IPS-NIHi11 (cell line): ENCODE measurements at regions not wholly inside any gene's neighbourhood (a gene's known extent, or its start where the extent isn't known, plus 50 kb on each side); places are given as distances from the start of the nearest gene placed in this dataset.
"Not testable (repeated sequence)": the region's sequence is repeated elsewhere in the genome, so short reads cannot be mapped to it uniquely, and the experiment has no call there.

ENCODE experiments used
- DNase-seq: peaks from one replicate; pipeline ENCODE4 v3.0.0; 2012; ENCODE audit warnings: mixed read lengths, low spot score

DNA sequence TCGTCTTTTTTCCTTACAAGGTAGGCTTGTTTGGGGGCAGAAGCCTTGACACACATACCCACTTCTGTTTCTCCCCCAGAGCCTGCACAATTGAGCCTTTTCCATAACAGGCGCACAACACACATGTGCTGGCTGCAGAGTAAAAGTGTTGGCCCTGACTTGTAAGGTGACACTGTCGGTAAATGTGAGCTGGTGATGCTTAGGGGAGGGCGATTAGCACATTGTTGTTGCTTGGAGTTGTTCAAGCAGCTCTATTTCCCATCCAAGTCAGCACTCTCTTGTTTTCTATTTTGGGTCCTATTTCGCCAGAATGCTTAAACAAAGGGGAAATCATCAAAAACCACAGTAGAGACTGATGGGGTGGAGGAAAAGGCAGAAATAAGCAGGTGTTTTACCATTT is 51.9 kb upstream of the PTPRJ start:
- no peak for DNase-seq

DNA sequence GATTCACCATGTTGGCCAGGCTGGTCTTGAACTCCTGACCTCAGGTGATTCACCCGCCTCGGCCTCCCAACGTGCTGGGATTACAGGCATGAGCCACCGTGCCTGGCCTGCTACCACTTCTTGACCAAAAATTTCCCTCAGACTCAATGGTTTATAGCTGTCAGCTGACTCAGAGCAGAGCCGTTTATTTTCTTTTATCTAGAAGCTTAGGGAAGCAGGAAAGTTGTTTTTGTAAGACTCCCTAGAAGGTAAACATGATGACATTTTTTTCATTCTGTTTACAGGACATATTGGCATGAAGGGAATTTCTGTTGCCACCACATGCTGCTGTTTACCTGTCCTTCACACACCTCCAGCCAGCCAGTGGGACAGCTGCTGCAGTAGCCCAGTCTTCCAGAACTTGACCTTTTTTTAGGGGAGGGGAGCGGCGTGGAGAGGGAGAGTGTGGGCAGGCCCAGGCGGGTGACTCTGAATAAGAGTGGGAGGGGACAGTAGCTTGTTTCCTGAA is 56.1 kb upstream of the PTPRJ start:
- no peak for DNase-seq

DNA sequence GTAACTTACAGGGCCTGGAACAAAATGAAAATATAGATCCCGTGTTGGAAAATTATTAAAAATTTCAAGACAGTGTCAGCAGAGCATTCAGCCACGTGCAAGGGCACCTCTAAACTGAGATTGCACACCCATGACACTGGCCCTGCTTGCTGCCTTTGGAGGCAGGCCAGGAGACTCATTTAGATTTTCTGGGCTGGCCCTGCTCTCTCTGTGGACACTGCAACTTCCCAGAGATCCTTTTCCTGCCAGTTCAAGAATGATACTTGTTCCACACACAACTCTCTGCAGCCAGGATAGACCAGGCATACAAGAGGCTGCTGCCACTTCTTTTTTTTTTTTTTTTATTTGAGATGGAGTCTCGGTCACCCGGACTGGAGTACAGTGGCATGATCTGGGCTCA is 56.7 kb upstream of the PTPRJ start:
- no peak for DNase-seq

DNA sequence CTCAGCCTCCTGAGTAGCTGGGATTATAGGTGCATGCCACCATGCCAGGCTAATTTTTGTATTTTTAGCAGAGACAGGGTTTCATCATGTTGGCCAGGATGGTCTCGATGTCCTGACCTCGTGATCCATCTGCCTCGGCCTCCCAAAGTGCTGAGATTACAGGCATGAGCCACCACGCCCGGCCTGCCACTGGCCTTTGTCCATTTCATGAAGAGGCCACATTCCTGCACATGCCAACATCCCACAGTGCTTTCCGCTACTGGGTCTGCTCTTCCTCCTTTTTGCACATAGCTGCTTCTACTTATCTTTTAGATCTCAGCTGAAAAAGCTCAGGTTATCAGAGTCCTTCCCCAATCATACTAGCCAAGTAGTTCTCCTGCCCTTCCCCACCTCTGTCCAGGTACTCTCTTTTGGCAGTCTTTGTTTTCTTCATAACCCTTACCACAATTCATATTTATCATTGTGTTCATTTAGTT is 59.2 kb upstream of the PTPRJ start:
- DNase-seq, result not testable (repeated sequence)

DNA sequence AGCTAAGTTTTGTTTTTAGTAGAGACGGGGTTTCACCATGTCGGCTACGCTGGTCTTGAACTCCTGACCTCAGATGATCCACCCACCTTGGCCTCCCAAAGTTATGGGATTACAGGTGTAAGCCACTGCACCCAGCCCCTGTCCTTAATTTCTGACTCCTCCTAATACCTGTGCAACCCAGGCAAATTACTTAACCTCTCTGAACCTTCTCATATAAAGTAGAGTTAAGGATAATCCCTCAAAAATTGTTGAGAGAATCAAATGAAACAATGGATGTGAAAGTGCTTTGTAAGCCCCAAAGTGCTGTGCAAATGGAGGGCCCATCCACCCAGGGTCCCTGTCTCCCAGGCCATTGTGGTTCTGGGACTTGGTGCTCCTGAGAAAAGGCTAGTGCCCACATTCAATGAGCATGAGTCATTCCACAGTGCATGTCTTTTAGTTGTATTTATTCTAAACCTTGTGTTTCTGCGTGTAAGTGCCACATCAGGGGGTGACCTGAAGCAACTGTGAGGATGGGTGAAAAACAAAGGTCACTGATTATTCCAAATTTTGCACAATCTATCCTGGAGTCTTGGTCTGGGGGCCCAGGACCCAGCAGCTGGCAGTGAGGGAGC is 61.4 kb upstream of the PTPRJ start:
- DNase-seq, result no peak

DNA sequence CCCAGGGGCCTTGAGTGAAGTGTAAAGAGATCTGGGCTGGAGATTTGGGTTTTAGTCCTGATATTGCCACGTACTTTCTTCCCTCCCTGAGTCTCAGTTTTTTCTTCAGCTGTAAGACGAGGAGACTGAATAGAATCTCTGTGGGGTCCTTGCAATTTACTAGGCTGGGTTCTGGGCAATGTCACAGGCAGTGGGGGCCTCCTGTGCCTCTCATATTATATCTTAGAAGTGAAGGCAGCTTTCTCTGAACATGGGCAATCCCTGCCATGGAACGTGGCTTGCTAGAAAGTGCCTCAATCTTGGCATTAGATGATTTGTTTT is 62.0 kb upstream of the PTPRJ start:
- DNase-seq, result no peak

DNA sequence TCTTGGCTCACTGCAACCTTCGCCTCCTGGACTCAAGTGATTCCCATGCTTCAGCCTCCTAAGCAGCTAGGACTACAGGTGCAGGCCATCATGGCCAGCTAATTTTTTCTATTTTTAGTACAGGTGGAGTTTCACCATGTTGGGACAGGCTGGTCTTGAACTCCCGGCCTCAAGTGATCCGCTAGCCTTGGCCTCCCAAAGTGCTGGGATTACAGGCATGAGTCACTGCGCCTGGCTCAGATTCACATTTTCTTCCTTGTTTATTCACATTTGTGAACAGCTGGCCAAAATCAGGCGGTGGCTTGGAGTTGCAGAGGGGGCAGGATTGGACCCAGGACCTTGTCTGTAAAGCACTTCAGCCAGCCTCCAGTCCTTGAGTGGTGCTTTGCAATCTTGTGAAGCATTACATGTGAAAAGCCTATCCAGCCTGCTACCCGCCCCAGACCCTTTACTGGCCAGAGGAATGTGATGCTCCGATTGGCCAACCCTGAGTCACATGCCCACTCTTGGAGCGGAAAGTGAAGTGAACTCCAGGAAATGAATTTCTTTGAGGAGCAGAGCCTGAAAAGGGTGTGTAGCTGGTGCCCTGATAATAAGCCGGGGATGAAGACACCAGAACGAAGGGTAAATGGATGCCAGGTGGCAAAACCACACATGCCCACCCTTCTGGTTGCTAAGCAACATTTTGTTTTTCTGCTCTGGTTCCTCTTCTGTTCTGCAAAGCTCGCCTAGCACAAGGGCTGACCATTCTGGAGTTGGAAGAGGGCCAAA is 62.6 kb upstream of the PTPRJ start:
- DNase-seq, result peak; percentile 80

DNA sequence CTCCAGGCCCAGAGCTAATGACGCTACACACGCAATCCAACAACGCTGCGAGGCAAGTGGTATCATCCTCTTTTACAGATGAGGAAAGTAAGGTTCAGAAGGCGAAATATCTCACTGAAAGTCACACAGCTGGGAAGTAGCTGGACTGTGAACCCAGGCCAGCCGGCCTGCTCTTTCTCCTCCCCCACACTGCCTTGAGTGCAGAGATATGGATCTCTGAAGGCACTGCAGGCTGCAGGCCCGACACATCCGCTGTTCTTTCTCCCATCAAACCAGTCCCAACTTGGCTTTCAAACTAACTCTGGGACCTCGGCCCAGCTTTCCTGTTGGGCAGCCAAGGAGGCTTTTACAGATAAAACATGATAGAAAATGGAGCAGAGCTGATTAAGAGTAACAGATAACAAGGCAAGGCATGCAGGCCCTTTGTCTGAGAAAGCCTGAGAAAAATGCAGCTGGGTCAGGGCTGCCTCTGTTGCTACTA is 64.0 kb upstream of the PTPRJ start:
- DNase-seq, result no peak

DNA sequence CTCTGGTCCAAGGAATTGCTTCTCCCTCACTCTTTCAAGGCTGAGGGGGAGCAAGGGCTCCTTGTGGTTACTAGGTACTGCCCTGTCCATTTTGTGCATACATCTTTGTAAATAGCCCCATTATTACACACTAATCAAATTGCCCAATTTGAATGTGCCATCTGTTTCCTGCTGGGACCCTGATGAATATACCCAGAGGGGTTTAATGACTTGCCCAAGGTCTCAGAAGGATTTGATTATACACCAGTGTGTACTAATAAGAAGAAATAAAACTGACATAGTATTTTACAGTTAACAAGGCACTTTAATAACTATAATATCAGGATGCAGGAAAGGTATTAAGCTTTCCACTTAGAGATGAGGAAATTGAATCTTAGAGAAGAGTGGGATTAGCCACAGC is 64.6 kb upstream of the PTPRJ start:
- DNase-seq, result no peak

DNA sequence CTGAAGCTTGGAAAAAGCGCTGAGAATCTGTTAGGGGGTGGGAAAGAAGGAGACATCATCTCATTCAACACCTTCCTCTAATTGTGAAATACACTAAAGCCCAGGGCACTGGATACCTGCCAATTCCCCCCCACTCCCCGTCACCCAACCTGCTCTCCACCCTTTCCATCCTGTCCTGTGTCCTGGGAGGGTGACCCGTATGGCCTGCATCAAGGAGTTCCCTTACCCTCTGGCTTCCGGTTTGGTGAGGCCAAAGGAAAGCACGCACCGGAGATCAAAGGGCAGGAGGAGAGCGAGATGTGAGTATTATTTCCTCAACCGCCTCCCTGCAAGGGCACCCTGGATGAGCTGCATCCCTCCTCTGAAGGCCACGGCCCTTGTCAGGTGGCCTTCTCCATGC is 65.0 kb upstream of the PTPRJ start:
- no peak for DNase-seq

DNA sequence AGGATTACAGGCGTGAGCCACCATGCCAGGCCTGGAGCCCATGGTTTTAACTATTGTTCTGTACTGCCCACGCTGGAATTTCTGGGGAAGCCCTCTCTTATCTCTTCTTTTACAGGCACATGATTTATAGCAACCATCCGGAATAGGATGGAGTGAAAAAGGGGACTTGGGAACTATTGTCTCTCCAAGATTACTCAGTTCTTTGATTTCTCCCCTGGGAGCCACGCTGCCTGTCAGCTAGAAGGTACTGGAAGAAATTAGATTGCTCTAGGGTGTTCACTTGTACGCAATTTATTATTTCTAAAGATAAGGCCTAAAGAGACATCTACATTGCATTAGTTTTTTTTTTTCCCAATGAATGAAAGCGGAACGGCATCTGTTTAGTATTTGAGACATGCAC is 65.6 kb upstream of the PTPRJ start:
- no peak for DNase-seq

DNA sequence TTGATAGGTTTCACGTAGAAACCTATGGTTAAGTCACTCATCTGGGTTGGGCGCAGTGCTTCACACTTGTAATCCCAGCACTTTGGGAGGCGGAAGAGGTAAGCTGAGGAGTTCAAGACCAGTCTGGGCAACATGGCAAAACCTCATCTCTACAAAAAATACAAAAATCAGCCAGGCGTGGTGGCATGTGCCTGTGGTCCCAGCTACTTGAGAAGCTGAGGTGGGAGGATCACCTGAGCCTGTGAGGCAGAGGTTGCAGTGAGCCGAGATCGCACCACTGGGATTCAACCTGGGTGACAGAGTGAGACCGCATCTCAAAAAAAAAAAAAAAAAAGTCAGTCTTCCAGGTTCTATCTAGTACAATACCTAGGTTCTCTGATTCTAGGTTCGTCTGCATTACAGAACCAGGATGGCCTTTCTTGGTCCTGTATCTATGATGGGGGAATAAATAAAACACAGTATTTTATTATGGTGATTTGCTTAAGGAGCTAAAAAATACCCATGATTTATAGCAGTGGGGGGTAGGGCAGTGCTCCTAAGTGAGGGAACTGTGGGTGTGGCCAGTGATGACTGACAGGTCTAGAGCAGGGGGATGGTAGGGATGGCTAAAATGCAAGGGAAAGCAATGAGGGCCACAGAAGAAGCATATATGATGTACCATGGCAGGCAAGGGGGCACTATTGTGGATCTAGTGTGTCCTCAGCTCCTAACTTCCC is 65.5 kb upstream of the NUP160 start:
- DNase-seq, result no peak

DNA sequence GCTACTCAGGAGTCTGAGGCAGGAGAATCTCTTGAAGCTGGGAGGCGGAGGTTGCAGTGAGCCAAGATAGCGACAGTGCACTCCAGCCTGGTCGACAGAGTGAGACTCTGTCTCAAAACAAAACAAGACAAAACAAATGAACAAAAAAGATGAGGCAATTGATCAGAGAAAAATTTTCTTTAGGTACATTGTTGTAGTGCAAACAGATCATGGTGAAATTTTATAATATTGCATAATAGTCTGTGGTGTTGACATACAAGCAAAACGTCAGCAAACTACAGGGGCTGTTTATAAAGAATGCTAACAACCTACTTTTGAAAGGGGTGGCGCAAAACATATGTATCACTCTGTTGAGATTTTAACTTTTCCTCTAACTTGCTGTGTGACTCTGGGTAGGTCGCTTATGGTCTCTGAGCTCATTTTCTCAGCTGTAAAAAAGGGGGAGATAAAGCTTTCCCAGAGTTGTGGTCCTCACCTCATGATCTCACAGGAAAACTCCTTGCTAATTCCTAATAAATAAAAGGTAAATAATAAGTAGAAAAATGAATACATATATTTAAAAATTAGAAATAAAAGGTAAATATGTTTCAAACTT is 64.8 kb upstream of the NUP160 start:
- DNase-seq, result no peak

DNA sequence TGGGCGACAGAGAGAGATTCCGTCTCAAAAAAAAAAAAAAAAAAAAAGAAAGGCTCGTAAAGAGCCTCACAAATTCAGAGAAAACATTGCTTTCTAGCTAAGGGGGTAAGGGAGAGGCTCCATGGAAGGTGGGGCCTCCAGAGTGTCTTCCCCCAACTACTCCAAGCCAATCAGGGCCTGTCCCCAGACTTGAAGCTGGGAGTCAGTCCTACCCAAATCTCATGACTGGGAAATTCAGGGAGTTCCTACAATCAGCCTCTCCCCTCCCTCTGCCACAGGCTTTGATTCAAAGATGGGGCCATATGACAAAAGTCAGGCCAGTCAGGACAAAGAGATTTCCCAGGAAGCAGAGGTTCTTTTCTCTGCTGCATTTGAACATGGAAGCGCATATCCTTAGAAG is 63.0 kb upstream of the NUP160 start:
- no peak for DNase-seq

DNA sequence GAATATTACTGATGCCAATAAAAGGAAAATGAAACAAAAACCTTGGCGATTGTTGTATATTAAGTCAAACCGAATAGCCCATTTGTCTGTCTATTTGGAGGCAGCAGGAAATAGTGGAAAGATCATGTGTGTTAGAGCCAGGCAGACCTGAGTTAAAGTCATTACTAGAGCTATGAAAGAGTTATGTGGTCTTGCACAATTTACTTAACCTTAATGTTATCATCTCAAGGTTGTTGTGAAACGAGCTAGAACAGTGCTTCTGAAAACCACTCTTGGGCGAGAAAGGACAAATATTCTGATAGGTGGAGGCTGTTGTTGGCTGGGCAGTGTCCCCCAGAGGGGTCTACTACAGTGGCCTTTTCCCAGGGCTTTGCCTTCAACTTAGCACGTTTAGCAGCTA is 60.0 kb upstream of the NUP160 start:
- DNase-seq, result no peak

DNA sequence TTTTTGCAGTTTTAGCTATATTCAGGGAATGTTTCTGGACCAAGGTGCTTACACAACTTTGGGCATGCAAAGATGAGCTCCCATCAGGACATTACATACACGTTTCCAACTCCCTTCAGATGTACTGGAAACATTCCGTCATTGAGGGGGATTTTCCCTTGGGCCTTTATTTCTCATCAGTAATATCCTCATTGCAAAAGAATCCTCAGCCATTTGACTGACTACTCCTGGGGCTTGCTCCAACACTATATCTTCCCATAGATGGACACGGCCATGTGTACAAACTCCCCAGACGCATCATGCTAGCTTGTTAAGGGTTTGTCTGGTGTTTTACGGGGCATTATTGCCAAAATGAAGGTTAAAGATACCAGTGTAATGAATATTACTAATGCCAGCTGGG is 59.3 kb upstream of the NUP160 start:
- DNase-seq, result no peak

DNA sequence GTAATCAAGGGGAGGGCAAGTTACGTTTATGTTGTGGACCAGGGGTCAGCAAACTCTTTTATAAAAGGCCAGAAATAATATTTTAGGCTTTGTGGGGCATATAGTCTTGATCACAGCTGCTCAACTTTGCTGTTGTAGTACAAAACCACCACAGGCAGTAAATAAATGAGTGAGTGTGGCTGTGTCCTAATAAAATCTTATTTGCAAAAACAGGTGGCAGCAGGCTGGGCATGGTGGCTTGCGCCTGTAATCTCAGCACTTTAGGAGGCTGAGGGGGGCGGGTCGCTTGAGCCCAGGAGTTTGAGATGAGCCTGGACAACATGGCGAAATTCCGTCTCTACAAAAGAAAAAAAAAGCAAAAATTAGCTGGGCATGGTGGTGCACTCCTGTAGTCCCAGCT is 57.9 kb upstream of the NUP160 start:
- no peak for DNase-seq

DNA sequence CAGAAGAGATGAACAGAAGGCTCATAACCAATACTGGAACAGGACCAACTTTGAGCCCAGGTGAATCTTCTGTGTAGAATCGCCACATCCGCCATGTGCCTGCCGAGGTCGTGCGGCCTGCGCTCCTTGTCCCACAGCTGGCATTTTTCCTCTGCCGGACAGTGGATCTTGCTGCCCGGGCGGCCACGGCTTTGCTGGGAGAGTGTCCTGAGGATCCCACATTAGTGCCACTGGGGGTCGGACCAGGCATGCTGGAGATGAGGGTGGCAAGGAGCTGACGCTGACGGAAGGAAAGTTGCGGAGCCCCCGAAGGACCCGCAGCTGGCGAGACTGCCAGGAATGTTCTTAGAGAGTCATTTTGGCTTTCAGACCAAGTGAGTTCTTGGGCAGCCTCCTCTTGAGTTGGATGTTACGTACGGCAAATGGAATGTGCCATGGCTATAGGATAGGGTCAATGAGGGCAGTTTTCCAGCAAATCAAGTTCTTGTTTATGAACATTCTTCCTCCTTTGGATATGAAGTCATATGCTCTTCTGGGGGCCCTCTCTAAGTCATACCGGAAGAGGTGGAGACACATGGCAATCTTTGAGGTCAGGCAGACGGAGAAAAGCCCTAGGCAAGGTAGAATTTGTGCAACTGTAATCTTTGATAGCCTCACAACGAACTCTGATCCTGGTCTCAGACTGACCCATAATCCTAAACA is 57.4 kb upstream of the NUP160 start:
- DNase-seq, result no peak

DNA sequence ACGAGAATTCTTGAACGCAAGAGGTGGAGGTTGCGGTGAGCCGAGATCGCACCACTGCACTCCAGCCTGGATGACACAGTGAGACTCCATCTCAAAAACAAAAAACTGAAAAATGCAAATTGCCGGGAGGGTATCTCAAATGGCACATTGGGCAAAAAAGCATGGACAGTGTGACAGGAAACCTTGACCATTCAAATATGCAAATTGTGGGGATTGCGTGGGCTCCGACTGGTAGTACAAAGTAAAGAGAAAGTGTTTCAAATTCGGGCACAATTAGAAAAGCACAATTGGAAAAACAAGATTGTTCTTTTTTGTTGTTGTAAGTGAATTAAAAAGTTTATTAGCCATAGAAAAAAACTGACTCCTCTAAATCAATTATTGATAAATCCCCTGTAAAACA is 56.7 kb upstream of the NUP160 start:
- DNase-seq, result no peak

DNA sequence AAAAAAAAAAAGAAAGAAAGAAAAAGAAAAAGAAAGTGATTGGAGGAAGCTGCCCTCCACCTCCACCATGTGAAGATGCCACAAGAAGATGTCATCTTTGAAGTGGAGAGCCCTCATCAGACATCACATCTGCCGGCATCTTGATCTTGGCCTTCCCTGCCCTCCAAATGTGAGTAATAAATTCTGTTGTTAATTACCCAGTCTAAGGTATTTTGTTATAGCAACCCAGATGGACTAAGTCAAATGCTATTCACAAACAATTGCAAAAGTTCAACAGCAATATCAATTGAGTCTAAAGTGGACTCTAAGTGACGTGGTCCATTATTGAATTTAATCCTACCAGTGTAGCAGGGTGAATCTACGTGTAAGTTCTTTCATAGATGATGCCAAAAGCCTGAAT is 55.9 kb upstream of the NUP160 start:
- no peak for DNase-seq

DNA sequence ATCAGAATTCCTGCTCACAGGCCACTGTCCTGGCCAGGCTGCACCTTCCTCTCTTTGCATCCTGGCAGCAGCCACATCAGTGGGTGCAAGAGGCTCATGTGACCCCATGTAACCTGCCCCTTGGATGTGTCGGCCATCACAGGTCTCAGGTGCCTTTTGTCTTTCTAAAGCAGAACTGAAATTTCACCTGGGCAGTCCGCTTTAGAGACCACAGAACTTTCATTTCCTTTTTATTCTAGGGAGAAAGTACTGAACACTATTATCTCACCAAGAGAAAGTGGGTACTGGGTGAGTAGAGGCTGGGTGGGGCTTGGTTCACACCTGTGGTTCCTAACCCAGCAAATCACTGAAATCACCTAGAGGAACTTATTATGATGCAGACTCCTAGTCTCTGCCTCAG is 51.7 kb upstream of the NUP160 start:
- DNase-seq, result no peak
